GM12892 (cell line): ENCODE measurements at regions not wholly inside any gene's neighbourhood (a gene's known extent, or its start where the extent isn't known, plus 50 kb on each side); places are given as distances from the start of the nearest gene placed in this dataset.

Experiments
- POLR2AphosphoS5 ChIP-seq: IDR thresholded peaks from 2 replicates; pipeline ENCODE4 v1.6.1; 2011; ENCODE audit warnings: low read depth, low read length, control low read depth
- TAF1 ChIP-seq: IDR thresholded peaks from 2 replicates; pipeline ENCODE4 v1.6.1; 2011; ENCODE audit warnings: low read depth, mild to moderate bottlenecking, control low read depth, low read length, borderline replicate concordance

GRCh38 chr4:175540151-175540550 lies 271.9 kb downstream of the GPM6A start:
- TF ChIP-seq POLR2AphosphoS5 (no peak), TAF1 (no peak)
